NCI-H2081 treated with DMSO at 0.1 percent for 48 hours (cell line): ENCODE measurements at regions not wholly inside any gene's neighbourhood (a gene's known extent, or its start where the extent isn't known, plus 50 kb on each side); places are given as distances from the start of the nearest gene placed in this dataset.
"Not testable (repeated sequence)": the region's sequence is repeated elsewhere in the genome, so short reads cannot be mapped to it uniquely, and the experiment has no call there.

Experiments used
- DNase-seq: peaks from one replicate; lab custom pipeline; 2025; lab: John Stamatoyannopoulos, UW

GRCh38 chr2:145751155-145751554, 1231.2 kb upstream of the ZEB2 start:
- no peak for DNase-seq

- no peak for DNase-seq
These were observed 1230.7 kb upstream of the ZEB2 start for GRCh38 chr2:145750612-145751011.

- no peak for DNase-seq
These were observed 1230.2 kb upstream of the ZEB2 start for GRCh38 chr2:145750144-145750543.

- DNase-seq, result no peak
These were observed 1229.6 kb upstream of the ZEB2 start for GRCh38 chr2:145749556-145749955.

GRCh38 chr2:145748927-145749326, 1229.0 kb upstream of the ZEB2 start:
- DNase-seq, result no peak

DNA sequence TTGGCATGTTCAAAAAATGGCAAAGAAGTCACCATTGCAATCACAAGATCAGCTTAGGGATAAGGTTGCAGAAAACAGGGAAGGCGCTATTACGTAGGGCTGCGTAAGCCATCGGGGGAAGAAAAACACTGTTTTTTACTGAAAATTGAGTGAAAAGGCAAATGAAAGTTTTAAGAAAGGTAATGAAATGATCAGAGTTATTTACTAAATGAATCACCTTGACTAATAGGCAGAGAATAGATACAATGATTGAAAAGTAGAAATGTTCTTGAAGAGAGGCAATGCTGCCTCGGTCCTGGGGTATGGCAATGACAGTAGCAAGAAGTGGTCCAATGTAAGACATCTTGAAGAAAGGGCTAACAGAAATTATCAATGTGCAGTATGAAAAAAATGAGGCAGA, 1227.8 kb upstream of the ZEB2 start:
- DNase-seq, result no peak

- not testable (repeated sequence) for DNase-seq
These were observed 1225.4 kb upstream of the ZEB2 start for GRCh38 chr2:145745387-145745721.

DNA sequence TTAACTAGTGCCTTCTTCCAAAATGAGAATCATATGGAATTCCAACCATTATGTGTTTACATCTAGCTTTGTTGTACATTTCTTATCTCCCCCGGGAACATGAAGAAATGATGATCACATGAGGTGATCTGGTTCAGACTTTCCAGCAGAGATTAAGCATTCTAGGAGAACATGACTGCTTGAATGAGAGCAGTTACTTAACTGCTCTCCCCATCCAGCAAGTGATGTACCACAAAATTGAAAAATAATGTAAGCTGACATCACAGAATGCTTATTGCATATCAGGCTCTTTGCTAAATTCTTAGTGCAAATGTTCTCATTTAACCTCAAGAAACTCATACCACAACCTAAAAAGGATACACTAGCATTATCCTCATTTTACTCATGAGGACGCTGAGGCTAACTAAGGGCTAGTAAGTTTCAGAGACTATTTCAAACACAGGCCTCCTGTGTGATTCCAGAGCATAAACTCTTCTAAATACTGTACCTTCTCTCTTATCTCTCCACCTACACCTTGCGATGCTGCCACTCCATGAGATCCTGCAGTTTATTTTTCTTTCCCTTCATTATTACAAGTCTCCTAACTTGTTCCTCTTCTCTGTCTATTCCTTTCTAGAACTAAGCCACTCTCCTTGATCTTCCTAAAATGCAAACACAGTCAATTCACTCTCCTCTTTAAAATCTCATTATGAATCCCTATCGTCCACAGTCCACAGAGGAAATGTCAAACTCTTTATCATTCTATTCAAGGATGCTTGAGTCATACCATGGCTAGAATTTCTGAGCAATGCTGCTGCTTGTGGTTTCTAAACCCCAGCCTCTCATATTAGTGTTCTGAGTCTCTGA, 1224.8 kb upstream of the ZEB2 start:
- no peak for DNase-seq

DNA sequence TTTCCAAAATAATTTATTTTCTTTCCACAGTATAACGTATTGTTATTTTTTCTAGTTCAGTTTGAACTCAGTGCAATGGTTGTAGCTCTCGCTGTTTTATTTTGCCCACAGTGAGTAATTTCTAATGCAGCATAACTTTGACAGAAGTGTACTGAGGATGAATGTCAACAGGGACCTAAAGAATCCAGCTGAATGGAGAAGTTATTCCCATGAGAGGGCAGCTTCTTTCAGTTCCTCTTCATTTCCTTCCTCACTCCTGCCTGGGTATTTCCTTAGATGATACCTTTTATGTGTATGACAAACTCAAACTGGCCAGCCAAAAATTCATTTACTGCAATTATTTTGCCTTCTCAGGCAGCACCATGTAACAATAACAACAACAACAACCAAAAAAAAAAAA, 1223.1 kb upstream of the ZEB2 start:
- no peak for DNase-seq

DNA sequence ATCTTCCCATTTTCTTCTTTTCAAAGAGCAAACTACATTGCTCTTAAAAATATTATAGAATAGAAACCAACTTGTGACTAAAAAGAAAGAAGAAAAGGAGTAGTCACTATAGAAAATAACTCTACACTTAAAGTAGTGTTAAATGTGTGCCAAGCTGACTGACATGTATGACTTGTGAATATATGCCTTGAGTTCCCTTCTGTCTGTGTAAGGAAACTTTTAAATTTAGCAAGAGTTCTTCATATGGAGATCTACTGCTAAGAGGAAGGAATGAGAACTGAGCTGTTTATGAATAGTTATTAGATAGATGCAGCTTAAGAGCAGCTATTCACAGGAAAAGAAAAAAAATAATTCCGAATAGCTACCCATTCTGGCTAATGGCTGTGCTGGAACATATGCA, 1221.7 kb upstream of the ZEB2 start:
- no peak for DNase-seq

DNA sequence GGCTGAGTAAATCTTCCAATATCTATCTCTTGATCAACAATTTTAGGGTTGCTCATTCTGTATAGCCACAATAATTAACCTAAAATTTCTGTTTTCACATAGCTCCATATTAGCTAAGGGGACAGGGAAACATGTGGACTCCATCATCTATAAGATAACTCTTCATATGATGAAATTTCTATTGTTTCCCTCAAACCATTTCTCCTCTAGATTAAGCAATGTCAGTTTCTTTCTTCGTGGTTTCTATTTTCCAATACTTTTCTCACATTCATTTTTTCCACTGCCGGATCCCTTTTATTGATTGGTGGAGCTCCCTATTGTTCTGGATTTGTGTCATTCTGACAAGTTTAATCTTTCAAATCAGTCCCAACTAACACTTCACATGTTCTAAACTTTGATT, 1221.3 kb upstream of the ZEB2 start:
- no peak for DNase-seq

GRCh38 chr2:145740302-145740701, 1220.4 kb upstream of the ZEB2 start:
- DNase-seq, result no peak

GRCh38 chr2:145739681-145740080, 1219.8 kb upstream of the ZEB2 start:
- DNase-seq, result no peak

GRCh38 chr2:145736871-145737270, 1217.0 kb upstream of the ZEB2 start:
- no peak for DNase-seq

DNA sequence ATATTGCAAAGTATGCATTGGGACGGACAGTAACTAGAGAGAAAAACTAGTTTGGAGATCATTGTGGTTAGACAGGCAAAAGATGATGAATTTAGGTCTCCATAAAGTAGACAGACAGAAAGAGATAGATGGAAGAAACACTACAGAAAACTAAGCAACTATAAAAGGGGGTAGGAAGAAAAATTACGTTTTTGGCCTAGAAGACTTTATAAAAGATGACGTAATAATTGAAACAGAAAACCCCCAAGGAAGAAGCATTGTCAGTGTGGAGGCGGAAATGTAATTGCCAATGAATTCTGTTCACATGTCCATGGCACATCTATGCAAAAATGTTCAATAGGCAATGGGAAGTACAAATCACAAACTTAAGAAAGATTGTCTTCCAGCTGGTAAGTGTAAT, 1211.5 kb upstream of the ZEB2 start:
- DNase-seq, result no peak

GRCh38 chr2:145729993-145730770, 1210.3 kb upstream of the ZEB2 start:
- no peak for DNase-seq

DNA sequence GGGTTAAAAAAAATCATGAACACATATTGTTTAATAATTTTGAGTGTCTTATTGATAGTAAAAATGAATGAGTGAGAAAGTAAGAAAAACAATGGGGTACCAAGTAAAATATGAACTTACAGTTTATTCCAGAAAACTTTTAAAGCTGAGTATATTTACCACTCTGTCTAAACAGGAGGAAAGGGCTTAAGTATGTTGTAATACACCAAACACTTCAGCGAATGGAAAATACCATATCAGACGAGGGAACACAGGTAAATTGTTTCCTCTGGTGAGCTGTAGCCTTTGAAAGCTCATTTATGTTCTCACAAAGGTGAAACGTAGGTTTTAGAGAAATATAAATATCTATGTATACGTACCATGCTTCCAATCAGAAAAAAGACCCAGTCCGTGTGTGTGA, 1209.6 kb upstream of the ZEB2 start:
- no peak for DNase-seq

- DNase-seq, result no peak
These were observed 1208.6 kb upstream of the ZEB2 start for GRCh38 chr2:145728511-145728910.

DNA sequence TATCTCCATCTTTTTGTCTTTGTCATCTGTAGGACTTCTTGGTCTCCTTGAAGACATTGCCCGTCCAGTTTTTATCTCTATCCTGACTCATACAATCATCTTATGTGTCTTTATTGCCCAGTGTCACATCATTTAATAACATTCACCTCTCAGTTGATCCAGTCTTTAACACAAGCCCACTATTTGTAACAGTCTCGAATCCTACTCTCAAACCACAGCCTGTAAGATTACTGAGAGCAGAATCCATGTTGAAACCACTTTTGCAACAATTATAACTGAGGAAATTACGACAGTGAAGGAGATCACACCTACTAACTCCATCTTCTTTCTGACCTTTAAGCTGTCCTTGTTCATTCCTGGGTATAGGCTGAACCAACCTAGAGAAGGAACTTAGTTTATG, 1206.0 kb upstream of the ZEB2 start:
- DNase-seq, result no peak

DNA sequence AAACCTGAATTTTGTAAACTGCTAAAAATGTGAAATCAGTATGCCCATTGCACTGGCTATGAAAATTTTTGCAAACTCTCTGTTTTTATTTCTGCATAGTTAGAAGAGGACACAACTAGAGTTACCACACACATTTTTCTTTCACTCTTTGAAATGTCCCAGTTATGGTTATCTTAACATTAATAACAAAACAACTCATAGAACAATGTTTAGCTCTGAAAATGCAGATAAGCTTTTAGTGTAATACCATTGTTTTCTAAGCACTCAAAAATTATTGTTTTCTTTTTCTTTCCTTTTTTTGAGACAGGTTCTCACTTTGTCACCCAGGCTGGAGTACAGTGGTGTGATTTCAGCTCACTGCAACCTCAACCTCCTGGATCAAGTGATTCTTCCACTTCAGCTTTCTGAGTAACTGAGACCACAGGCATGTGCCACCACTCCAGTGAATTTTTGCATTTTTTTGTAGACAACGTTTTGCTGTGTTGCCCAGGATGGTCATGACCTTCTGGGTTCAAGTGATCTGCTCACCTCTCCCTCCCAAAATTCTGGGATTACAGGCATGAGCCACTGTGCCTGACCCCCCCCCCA, 1204.5 kb upstream of the ZEB2 start:
- DNase-seq, result no peak

- no peak for DNase-seq
These were observed 1204.0 kb upstream of the ZEB2 start for GRCh38 chr2:145723872-145724271.

GRCh38 chr2:145721681-145722080, 1201.8 kb upstream of the ZEB2 start:
- no peak for DNase-seq

DNA sequence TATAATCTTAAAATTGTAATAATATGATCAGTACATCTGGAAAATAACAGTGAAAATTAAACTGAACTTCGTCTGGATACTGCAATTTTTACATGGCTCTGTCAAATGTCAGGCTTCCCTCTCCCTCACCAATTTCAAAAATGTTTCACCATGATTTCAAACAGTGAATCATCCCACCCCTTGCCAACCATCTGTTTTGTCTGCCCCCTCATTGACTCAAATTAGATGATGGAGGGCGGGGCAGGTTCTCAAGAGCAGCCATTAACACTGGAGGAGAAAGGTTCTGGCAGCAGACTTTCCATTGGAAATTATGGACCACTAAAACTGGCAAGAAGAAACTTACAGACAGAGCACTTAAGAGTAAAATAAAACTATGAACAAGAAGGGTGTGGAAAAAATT, 1195.7 kb upstream of the ZEB2 start:
- no peak for DNase-seq
